HEK293 (cell line): ENCODE measurements at regions not wholly inside any gene's neighbourhood (a gene's known extent, or its start where the extent isn't known, plus 50 kb on each side); places are given as distances from the start of the nearest gene placed in this dataset.

ENCODE experiments used
- CTCF ChIA-PET: fragments of 350-600 bp; formaldehyde crosslinking; extraction: SDS; loops from one replicate; lab custom pipeline; 2021; ENCODE audit warnings: antibody characterized with exemption; lab: Yijun Ruan, JAX
- POLR2A ChIA-PET: fragments of 300-600 bp; formaldehyde crosslinking; extraction: SDS; loops from one replicate; lab custom pipeline; 2020; ENCODE audit warnings: antibody characterized with exemption, inconsistent platforms; lab: Yijun Ruan, JAX
- H3K27ac ChIP-seq: fragments of 200-500 bp; sonication (Bioruptor generic); 2 replicates; pipeline ENCODE4 v1.5.1; 2014; ENCODE audit warnings: low read depth, low read length, control low read depth, inconsistent platforms; ENCODE audit errors: extremely low read depth
- H3K36me3 ChIP-seq, 2 experiments: fragments of 200-500 bp in 1 of 2; sonication (Bioruptor generic) in 1 of 2; 1 replicate in 1 of 2; 2 replicates in 1 of 2; pipeline ENCODE4 v1.5.1; 2014 to 2017; ENCODE audit warnings: inconsistent platforms in 2 of 2, low read length in 2 of 2; ENCODE audit not compliant: control insufficient read depth in 2 of 2, insufficient read depth in 1 of 2
- H3K4me1 ChIP-seq: fragments of 200-500 bp; sonication (Bioruptor generic); 2 replicates; pipeline ENCODE4 v1.5.1; 2014; ENCODE audit warnings: mild to moderate bottlenecking, low read length, inconsistent platforms; ENCODE audit not compliant: control insufficient read depth, insufficient read depth
- H3K4me3 ChIP-seq: 2 replicates; pipeline ENCODE4 v1.5.1; 2011; ENCODE audit warnings: low read depth, mild to moderate bottlenecking, control low read depth, low read length, moderate library complexity
- H3K9me3 ChIP-seq: fragments of 200-500 bp; sonication (Bioruptor generic); 2 replicates; pipeline ENCODE4 v1.5.1; 2014; ENCODE audit warnings: low read depth, low read length, inconsistent platforms; ENCODE audit not compliant: control insufficient read depth, insufficient read depth
- CTCF ChIP-seq: fragments of 450-650 bp; formaldehyde crosslinking; IDR thresholded peaks from 2 replicates; pipeline ENCODE4 v1.5.1; 2016; ENCODE audit warnings: missing biosample characterization, missing genetic modification characterization
- GFI1B ChIP-seq: fragments of 450-650 bp; formaldehyde crosslinking; IDR thresholded peaks from 2 replicates; pipeline ENCODE4 v1.5.1; 2016; ENCODE audit warnings: missing biosample characterization, missing genetic modification characterization
- IKZF3 ChIP-seq: fragments of 450-650 bp; IDR thresholded peaks from 2 replicates; pipeline ENCODE4 v1.5.0; 2018; ENCODE audit warnings: missing biosample characterization, mild to moderate bottlenecking, missing genetic modification characterization, moderate library complexity
- MEIS1 ChIP-seq: sonication (generic); formaldehyde crosslinking; IDR thresholded peaks from 2 replicates; pipeline ENCODE4 v1.8.1; 2022; ENCODE audit warnings: missing genetic modification reagents, mild to moderate bottlenecking, borderline replicate concordance
- TRIM28 ChIP-seq: IDR thresholded peaks from 2 replicates; pipeline ENCODE4 v1.6.1; 2011; ENCODE audit warnings: low read length, control low read depth, borderline replicate concordance
- ZBTB21 ChIP-seq: fragments of 450-650 bp; formaldehyde crosslinking; IDR thresholded peaks from 2 replicates; pipeline ENCODE4 v1.5.1; 2017; ENCODE audit warnings: missing biosample characterization, missing genetic modification characterization
- ZBTB8A ChIP-seq: fragments of 450-650 bp; formaldehyde crosslinking; IDR thresholded peaks from 2 replicates; pipeline ENCODE4 v1.5.1; 2016; ENCODE audit warnings: missing biosample characterization, missing genetic modification characterization
- ZFP3 ChIP-seq: fragments of 450-650 bp; formaldehyde crosslinking; IDR thresholded peaks from 2 replicates; pipeline ENCODE4 v1.5.1; 2016; ENCODE audit warnings: low read depth, missing biosample characterization, missing genetic modification characterization
- ZFP41 ChIP-seq: fragments of 450-650 bp; formaldehyde crosslinking; IDR thresholded peaks from 2 replicates; pipeline ENCODE4 v1.5.1; 2016; ENCODE audit warnings: missing biosample characterization, missing genetic modification characterization, borderline replicate concordance
- ZNF214 ChIP-seq: fragments of 450-650 bp; formaldehyde crosslinking; IDR thresholded peaks from 2 replicates; pipeline ENCODE4 v1.5.1; 2017; ENCODE audit warnings: missing biosample characterization, mild to moderate bottlenecking, missing genetic modification characterization, borderline replicate concordance
- ZNF280C ChIP-seq: fragments of 450-650 bp; formaldehyde crosslinking; IDR thresholded peaks from 2 replicates; pipeline ENCODE4 v1.5.1; 2016; ENCODE audit warnings: missing biosample characterization, missing genetic modification characterization
- ZNF280D ChIP-seq: fragments of 450-650 bp; formaldehyde crosslinking; IDR thresholded peaks from 2 replicates; pipeline ENCODE4 v1.5.1; 2016; ENCODE audit warnings: missing biosample characterization, missing genetic modification characterization
- ZNF76 ChIP-seq: fragments of 450-650 bp; formaldehyde crosslinking; IDR thresholded peaks from 2 replicates; pipeline ENCODE4; 2016; ENCODE audit warnings: low read depth, missing biosample characterization, missing genetic modification characterization, borderline replicate concordance
- ZNF830 ChIP-seq: fragments of 450-650 bp; IDR thresholded peaks from 2 replicates; pipeline ENCODE4 v1.5.0; 2018; ENCODE audit warnings: missing biosample characterization, missing genetic modification characterization, low read depth, mild to moderate bottlenecking, moderate library complexity
- ZSCAN18 ChIP-seq: fragments of 450-650 bp; formaldehyde crosslinking; IDR thresholded peaks from 2 replicates; pipeline ENCODE4 v1.5.1; 2016; ENCODE audit warnings: missing biosample characterization, missing genetic modification characterization
- TF ChIP-seq, protein P1 (sequence below): IDR thresholded peaks from 2 replicates; pipeline ENCODE4 v1.6.1; 2011; ENCODE audit warnings: mild to moderate bottlenecking, low read depth, low read length, borderline replicate concordance

DNA sequence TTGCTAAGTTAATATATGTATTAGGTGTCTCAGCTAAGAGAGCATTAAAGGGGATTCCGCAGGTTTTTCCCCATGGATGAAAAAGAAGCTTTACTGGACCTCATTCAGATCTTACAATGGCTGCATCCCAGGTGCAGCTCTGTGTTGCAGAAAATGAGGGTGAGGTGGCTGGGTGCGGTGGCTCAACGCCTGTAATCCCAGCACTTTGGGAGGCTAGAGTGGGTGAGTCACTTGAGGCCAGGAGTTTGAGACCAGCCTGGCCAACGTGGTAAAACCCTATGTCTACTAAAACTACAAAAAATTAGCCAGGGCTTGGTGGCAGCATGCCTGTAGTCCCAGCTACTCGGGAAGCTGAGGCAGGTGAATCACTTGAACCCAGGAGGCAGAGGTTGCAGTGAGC, 58.5 kb upstream of the MORC3 start (continued):
- no peak for TF ChIP-seq TRIM28

- Histone ChIP-seq H3K27ac (no peak overlapping the region), H3K4me1 (peaks cover 6% of the 10 kb centered on the region; the same call in 1 of the 2 replicates)
- ChIA-PET CTCF (interaction anchor here (1.9 to 2.3 kb wide), 2 partner anchors 10 to 54 kb away, joined by 5 to 6 read pairs; no protein-coding TSS in a partner anchor), POLR2A (no interaction called here)
- TF ChIP-seq GFI1B (tag by site-specific recombination) (no peak), ZNF830 (tag by site-specific recombination) (no peak), CTCF (tag by site-specific recombination) (no peak), ZBTB21 (tag by site-specific recombination) (no peak), ZBTB8A (no peak), ZFP3 (no peak), ZFP41 (tag by site-specific recombination) (no peak), IKZF3 (tag by site-specific recombination) (no peak), ZNF214 (tag by site-specific recombination) (no peak), ZSCAN18 (tag by site-specific recombination) (no peak), ZNF280D (tag by site-specific recombination) (no peak), ZNF76 (tag by site-specific recombination) (no peak), MEIS1 (CRISPR knock-in tag) (no peak), ZNF280C (tag by site-specific recombination) (no peak)
- TF ChIP-seq, protein P1, sequence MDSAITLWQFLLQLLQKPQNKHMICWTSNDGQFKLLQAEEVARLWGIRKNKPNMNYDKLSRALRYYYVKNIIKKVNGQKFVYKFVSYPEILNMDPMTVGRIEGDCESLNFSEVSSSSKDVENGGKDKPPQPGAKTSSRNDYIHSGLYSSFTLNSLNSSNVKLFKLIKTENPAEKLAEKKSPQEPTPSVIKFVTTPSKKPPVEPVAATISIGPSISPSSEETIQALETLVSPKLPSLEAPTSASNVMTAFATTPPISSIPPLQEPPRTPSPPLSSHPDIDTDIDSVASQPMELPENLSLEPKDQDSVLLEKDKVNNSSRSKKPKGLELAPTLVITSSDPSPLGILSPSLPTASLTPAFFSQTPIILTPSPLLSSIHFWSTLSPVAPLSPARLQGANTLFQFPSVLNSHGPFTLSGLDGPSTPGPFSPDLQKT = no peak
- TF ChIP-seq, all 188 proteins: peak for 0
- peaks cover 7 to 10% of the 10 kb centered on the region in 2 experiments for H3K36me3 ChIP-seq
- no peak overlapping the region for H3K4me3 ChIP-seq
- no peaks in the 10 kb centered on the region for H3K9me3 ChIP-seq
Observed at GRCh38 chr21:36263797-36264196, 56.2 kb upstream of the MORC3 start.
